HEK293 (cell line): ENCODE measurements at regions not wholly inside any gene's neighbourhood (a gene's known extent, or its start where the extent isn't known, plus 50 kb on each side); places are given as distances from the start of the nearest gene placed in this dataset.

ENCODE experiments used
- CTCF ChIA-PET: fragments of 350-600 bp; formaldehyde crosslinking; extraction: SDS; loops from one replicate; lab custom pipeline; 2021; ENCODE audit warnings: antibody characterized with exemption; lab: Yijun Ruan, JAX
- POLR2A ChIA-PET: fragments of 300-600 bp; formaldehyde crosslinking; extraction: SDS; loops from one replicate; lab custom pipeline; 2020; ENCODE audit warnings: antibody characterized with exemption, inconsistent platforms; lab: Yijun Ruan, JAX
- H3K27ac ChIP-seq: fragments of 200-500 bp; sonication (Bioruptor generic); 2 replicates; pipeline ENCODE4 v1.5.1; 2014; ENCODE audit warnings: low read depth, low read length, control low read depth, inconsistent platforms; ENCODE audit errors: extremely low read depth
- H3K36me3 ChIP-seq, 2 experiments: fragments of 200-500 bp in 1 of 2; sonication (Bioruptor generic) in 1 of 2; 1 replicate in 1 of 2; 2 replicates in 1 of 2; pipeline ENCODE4 v1.5.1; 2014 to 2017; ENCODE audit warnings: inconsistent platforms in 2 of 2, low read length in 2 of 2; ENCODE audit not compliant: control insufficient read depth in 2 of 2, insufficient read depth in 1 of 2
- H3K4me1 ChIP-seq: fragments of 200-500 bp; sonication (Bioruptor generic); 2 replicates; pipeline ENCODE4 v1.5.1; 2014; ENCODE audit warnings: mild to moderate bottlenecking, low read length, inconsistent platforms; ENCODE audit not compliant: control insufficient read depth, insufficient read depth
- H3K4me3 ChIP-seq: 2 replicates; pipeline ENCODE4 v1.5.1; 2011; ENCODE audit warnings: low read depth, mild to moderate bottlenecking, control low read depth, low read length, moderate library complexity
- H3K9me3 ChIP-seq: fragments of 200-500 bp; sonication (Bioruptor generic); 2 replicates; pipeline ENCODE4 v1.5.1; 2014; ENCODE audit warnings: low read depth, low read length, inconsistent platforms; ENCODE audit not compliant: control insufficient read depth, insufficient read depth
- BCL11A ChIP-seq: fragments of 450-650 bp; formaldehyde crosslinking; IDR thresholded peaks from 2 replicates; pipeline ENCODE4 v1.5.1; 2016; ENCODE audit warnings: low read depth, missing biosample characterization, missing genetic modification characterization
- GLIS1 ChIP-seq: fragments of 450-650 bp; formaldehyde crosslinking; IDR thresholded peaks from 2 replicates; pipeline ENCODE4 v1.5.1; 2016; ENCODE audit warnings: missing biosample characterization, missing genetic modification characterization
- HOXA7 ChIP-seq: sonication (generic); formaldehyde crosslinking; IDR thresholded peaks from 2 replicates; pipeline ENCODE4 v1.8.1; 2022; ENCODE audit warnings: missing genetic modification reagents, borderline replicate concordance
- INSM2 ChIP-seq: fragments of 450-650 bp; formaldehyde crosslinking; IDR thresholded peaks from 2 replicates; pipeline ENCODE4 v1.5.1; 2016; ENCODE audit warnings: missing biosample characterization, missing genetic modification characterization
- KLF1 ChIP-seq: fragments of 450-650 bp; formaldehyde crosslinking; IDR thresholded peaks from 2 replicates; pipeline ENCODE4 v1.5.1; 2016; ENCODE audit warnings: missing biosample characterization, missing genetic modification characterization
- RBAK ChIP-seq: fragments of 450-650 bp; formaldehyde crosslinking; IDR thresholded peaks from 2 replicates; pipeline ENCODE4 v1.5.1; 2016; ENCODE audit warnings: missing biosample characterization, missing genetic modification characterization
- ZFP3 ChIP-seq: fragments of 450-650 bp; formaldehyde crosslinking; IDR thresholded peaks from 2 replicates; pipeline ENCODE4 v1.5.1; 2016; ENCODE audit warnings: low read depth, missing biosample characterization, missing genetic modification characterization
- ZNF202 ChIP-seq: fragments of 450-650 bp; formaldehyde crosslinking; IDR thresholded peaks from 2 replicates; pipeline ENCODE4 v1.5.1; 2016; ENCODE audit warnings: missing biosample characterization, missing genetic modification characterization, borderline replicate concordance
- ZNF211 ChIP-seq: fragments of 450-650 bp; formaldehyde crosslinking; IDR thresholded peaks from 2 replicates; pipeline ENCODE4 v1.5.1; 2016; ENCODE audit warnings: low read depth, missing biosample characterization, missing genetic modification characterization
- ZNF571 ChIP-seq: fragments of 450-650 bp; formaldehyde crosslinking; IDR thresholded peaks from 2 replicates; pipeline ENCODE4 v1.5.0; 2017; ENCODE audit warnings: missing biosample characterization, missing genetic modification characterization
- ZNF626 ChIP-seq: fragments of 450-650 bp; sonication (Bioruptor Pico); formaldehyde crosslinking; IDR thresholded peaks from 2 replicates; pipeline ENCODE4 v1.5.1; 2018; ENCODE audit warnings: missing biosample characterization, missing genetic modification characterization, inconsistent platforms
- ZNF658 ChIP-seq: fragments of 450-650 bp; formaldehyde crosslinking; IDR thresholded peaks from 2 replicates; pipeline ENCODE4; 2016; ENCODE audit warnings: missing biosample characterization, missing genetic modification characterization
- TF ChIP-seq, protein P1 (sequence below): sonication (generic); formaldehyde crosslinking; IDR thresholded peaks from 2 replicates; pipeline ENCODE4 v1.8.1; 2022; ENCODE audit warnings: mild to moderate bottlenecking, moderate library complexity, missing genetic modification reagents
- TF ChIP-seq, protein P2 (sequence below): fragments of 450-650 bp; formaldehyde crosslinking; IDR thresholded peaks from 2 replicates; pipeline ENCODE4 v1.5.0; 2017; ENCODE audit warnings: missing biosample characterization, missing genetic modification characterization, borderline replicate concordance
- TF ChIP-seq, protein P3 (sequence below): fragments of 450-650 bp; formaldehyde crosslinking; IDR thresholded peaks from 2 replicates; pipeline ENCODE4 v1.5.1; 2017; ENCODE audit warnings: missing biosample characterization, missing genetic modification characterization
- TF ChIP-seq, protein P4 (sequence below): fragments of 450-650 bp; formaldehyde crosslinking; IDR thresholded peaks from 2 replicates; pipeline ENCODE4 v1.5.1; 2016; ENCODE audit warnings: missing biosample characterization, missing genetic modification characterization
- TF ChIP-seq, protein P5 (sequence below): fragments of 450-650 bp; formaldehyde crosslinking; IDR thresholded peaks from 2 replicates; pipeline ENCODE4 v1.5.1; 2016; ENCODE audit warnings: missing biosample characterization, missing genetic modification characterization

- TF ChIP-seq, protein P1, sequence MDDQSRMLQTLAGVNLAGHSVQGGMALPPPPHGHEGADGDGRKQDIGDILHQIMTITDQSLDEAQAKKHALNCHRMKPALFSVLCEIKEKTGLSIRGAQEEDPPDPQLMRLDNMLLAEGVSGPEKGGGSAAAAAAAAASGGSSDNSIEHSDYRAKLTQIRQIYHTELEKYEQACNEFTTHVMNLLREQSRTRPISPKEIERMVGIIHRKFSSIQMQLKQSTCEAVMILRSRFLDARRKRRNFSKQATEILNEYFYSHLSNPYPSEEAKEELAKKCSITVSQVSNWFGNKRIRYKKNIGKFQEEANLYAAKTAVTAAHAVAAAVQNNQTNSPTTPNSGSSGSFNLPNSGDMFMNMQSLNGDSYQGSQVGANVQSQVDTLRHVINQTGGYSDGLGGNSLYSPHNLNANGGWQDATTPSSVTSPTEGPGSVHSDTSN (CRISPR knock-in tag), result no peak
- TF ChIP-seq ZNF211, result no peak
- no peak for TF ChIP-seq GLIS1 (tag by site-specific recombination)
- no peak for TF ChIP-seq ZNF571 (tag by site-specific recombination)
- TF ChIP-seq KLF1 (tag by site-specific recombination), result no peak
- TF ChIP-seq, protein P2, sequence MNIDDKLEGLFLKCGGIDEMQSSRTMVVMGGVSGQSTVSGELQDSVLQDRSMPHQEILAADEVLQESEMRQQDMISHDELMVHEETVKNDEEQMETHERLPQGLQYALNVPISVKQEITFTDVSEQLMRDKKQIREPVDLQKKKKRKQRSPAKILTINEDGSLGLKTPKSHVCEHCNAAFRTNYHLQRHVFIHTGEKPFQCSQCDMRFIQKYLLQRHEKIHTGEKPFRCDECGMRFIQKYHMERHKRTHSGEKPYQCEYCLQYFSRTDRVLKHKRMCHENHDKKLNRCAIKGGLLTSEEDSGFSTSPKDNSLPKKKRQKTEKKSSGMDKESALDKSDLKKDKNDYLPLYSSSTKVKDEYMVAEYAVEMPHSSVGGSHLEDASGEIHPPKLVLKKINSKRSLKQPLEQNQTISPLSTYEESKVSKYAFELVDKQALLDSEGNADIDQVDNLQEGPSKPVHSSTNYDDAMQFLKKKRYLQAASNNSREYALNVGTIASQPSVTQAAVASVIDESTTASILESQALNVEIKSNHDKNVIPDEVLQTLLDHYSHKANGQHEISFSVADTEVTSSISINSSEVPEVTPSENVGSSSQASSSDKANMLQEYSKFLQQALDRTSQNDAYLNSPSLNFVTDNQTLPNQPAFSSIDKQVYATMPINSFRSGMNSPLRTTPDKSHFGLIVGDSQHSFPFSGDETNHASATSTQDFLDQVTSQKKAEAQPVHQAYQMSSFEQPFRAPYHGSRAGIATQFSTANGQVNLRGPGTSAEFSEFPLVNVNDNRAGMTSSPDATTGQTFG (tag by site-specific recombination), result no peak
- TF ChIP-seq BCL11A (tag by site-specific recombination), result no peak
- TF ChIP-seq RBAK (tag by site-specific recombination), result no peak
Measured at GRCh38 chr1:169048043-169048442, 58.4 kb upstream of the ATP1B1 start (continued).

DNA sequence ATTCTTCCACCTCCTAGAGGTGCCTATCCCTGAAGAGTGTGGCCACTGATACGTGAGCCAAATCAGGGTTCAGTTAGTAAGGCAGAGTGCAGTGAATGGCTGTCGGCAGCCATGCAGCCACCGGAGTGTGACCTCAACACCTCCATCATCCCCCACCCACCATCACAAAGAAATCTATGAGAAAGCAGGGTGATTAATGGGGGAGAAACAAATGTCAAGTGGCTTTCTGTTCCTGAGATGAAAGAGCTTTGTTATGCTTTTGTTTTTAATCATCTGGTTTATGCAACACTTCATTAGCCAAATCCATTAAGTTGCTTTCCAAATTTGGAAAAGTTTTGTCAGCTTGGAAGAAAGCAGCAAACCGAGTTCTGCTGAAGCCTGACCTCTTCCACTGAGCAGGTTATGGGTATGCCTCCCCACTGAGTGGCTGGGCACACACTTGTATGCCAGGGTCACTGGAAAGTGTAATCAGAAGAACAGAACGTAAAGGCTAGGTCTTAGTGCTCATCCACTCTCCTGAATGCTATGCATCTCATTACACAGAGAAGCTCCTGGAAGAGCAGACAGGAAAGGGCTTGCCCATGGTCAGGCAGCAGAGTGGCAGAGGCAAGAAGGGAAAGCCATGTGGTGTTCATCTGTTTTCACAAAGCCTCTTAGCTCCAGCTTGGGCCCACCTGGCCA, 57.1 kb upstream of the ATP1B1 start:
- H3K4me3 ChIP-seq, result no peak overlapping the region
- POLR2A ChIA-PET, result no interaction called here
- CTCF ChIA-PET, result no interaction called here
- no peaks in the 10 kb centered on the region for H3K4me1 ChIP-seq
- no peak overlapping the region for H3K27ac ChIP-seq
- no peaks in the 10 kb centered on the region for H3K36me3 ChIP-seq
- TF ChIP-seq ZNF202 (tag by site-specific recombination), result no peak
- TF ChIP-seq, protein P3, sequence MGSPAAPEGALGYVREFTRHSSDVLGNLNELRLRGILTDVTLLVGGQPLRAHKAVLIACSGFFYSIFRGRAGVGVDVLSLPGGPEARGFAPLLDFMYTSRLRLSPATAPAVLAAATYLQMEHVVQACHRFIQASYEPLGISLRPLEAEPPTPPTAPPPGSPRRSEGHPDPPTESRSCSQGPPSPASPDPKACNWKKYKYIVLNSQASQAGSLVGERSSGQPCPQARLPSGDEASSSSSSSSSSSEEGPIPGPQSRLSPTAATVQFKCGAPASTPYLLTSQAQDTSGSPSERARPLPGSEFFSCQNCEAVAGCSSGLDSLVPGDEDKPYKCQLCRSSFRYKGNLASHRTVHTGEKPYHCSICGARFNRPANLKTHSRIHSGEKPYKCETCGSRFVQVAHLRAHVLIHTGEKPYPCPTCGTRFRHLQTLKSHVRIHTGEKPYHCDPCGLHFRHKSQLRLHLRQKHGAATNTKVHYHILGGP, result no peak
- TF ChIP-seq INSM2 (tag by site-specific recombination), result no peak
- TF ChIP-seq ZNF658 (tag by site-specific recombination), result no peak
- no peak for TF ChIP-seq ZNF626 (tag by site-specific recombination)
- no peak for TF ChIP-seq HOXA7
- TF ChIP-seq, protein P4, sequence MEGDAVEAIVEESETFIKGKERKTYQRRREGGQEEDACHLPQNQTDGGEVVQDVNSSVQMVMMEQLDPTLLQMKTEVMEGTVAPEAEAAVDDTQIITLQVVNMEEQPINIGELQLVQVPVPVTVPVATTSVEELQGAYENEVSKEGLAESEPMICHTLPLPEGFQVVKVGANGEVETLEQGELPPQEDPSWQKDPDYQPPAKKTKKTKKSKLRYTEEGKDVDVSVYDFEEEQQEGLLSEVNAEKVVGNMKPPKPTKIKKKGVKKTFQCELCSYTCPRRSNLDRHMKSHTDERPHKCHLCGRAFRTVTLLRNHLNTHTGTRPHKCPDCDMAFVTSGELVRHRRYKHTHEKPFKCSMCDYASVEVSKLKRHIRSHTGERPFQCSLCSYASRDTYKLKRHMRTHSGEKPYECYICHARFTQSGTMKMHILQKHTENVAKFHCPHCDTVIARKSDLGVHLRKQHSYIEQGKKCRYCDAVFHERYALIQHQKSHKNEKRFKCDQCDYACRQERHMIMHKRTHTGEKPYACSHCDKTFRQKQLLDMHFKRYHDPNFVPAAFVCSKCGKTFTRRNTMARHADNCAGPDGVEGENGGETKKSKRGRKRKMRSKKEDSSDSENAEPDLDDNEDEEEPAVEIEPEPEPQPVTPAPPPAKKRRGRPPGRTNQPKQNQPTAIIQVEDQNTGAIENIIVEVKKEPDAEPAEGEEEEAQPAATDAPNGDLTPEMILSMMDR (tag by site-specific recombination), result no peak
- TF ChIP-seq, protein P5, sequence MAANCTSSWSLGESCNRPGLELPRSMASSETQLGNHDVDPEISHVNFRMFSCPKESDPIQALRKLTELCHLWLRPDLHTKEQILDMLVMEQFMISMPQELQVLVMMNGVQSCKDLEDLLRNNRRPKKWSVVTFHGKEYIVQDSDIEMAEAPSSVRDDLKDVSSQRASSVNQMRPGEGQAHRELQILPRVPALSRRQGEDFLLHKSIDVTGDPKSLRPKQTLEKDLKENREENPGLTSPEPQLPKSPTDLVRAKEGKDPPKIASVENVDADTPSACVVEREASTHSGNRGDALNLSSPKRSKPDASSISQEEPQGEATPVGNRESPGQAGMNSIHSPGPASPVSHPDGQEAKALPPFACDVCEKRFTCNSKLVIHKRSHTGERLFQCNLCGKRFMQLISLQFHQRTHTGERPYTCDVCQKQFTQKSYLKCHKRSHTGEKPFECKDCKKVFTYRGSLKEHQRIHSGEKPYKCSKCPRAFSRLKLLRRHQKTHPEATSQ (tag by site-specific recombination), result no peak
- TF ChIP-seq ZFP3 (tag by site-specific recombination), result no peak
- H3K9me3 ChIP-seq, result no peaks in the 10 kb centered on the region
